Large intestine (tissue), 3 donors: ENCODE measurements at regions not wholly inside any gene's neighbourhood (a gene's known extent, or its start where the extent isn't known, plus 50 kb on each side); places are given as distances from the start of the nearest gene placed in this dataset.

ENCODE experiments used
- DNase-seq, 2 donors: peaks; one replicate each; pipeline versions ENCODE4 v3.0.0 to v3.0.0-alpha.2; 2013
- H3K27ac ChIP-seq: one replicate; pipeline ENCODE4 v1.5.1; 2013; ENCODE audit warnings: low read length
- H3K27me3 ChIP-seq: 2 replicates; pipeline ENCODE4 v1.6.1; 2013; ENCODE audit warnings: low read length; ENCODE audit not compliant: control insufficient read depth, insufficient read depth
- H3K36me3 ChIP-seq: 2 replicates; pipeline ENCODE4 v1.6.1; 2013; ENCODE audit warnings: low read length; ENCODE audit not compliant: control insufficient read depth, insufficient read depth
- H3K4me1 ChIP-seq: one replicate; pipeline ENCODE4 v1.6.1; 2013; ENCODE audit warnings: low read length; ENCODE audit not compliant: control insufficient read depth, insufficient read depth
- H3K4me3 ChIP-seq: one replicate; pipeline ENCODE4 v1.5.1; 2013; ENCODE audit warnings: low read length
- H3K9me3 ChIP-seq: one replicate; pipeline ENCODE4 v1.6.1; 2013; ENCODE audit warnings: mild to moderate bottlenecking, low read depth, low read length, moderate library complexity; ENCODE audit not compliant: control insufficient read depth
- WGBS: methylation state at CpG from one replicate; pipeline ENCODE4 v1.1.5; 2013; ENCODE audit warnings: low lambda C conversion rate; ENCODE audit not compliant: insufficient coverage; 5-methylcytosine and 5-hydroxymethylcytosine counted together

DNA sequence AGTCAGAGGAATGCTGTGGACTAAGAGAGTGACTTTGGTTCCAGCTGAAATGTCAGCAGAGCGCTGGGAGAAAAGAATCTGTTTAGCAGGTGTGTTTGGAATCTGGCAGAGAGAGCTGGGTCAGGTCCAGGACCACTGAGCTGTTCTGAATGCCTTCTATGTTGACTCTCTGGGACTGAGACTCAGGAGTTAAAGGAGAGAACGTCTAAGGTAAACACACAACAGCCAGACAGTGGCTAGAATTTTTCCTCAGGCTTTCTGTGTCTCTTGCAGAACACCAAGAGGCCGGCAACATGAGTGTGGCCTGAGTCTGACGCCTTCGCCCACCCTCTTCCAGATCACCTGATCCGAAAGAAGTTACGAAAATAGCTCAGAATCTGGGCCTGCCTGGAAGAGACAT, 107.2 kb upstream of the ZNF462 start:
- H3K36me3 ChIP-seq = no peaks in the 10 kb centered on the region
- no peak overlapping the region for H3K4me3 ChIP-seq
- no peak overlapping the region for H3K27ac ChIP-seq
- DNase-seq = no peak
- no peaks in the 10 kb centered on the region for H3K9me3 ChIP-seq
- H3K27me3 ChIP-seq = no peaks in the 10 kb centered on the region
- WGBS = no CpG with 5 or more reads among the region's 7 CpGs
- H3K4me1 ChIP-seq = no peaks in the 10 kb centered on the region

DNA sequence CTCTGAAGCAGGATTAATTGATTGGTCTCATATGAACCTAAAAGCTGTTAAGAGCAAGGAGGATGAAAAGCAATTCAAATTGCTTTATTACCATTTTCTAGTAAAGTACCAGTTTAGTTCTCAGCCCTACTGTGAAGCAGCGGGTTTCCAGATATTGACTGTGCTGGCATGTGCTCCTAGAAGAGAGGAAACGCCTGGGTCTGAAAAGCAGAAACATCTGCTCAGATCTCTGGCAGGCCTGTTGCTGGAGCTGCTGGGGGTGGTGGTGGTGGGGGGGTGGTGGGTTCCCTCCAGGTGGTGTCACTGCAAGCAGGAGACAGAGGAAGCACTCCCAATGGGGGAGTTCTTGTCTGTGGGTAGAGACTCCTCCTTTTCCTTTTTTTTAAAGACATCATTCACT, 105.5 kb upstream of the ZNF462 start:
- WGBS = no CpG with 5 or more reads among the region's 2 CpGs
- Histone ChIP-seq H3K27me3 (no peaks in the 10 kb centered on the region), H3K36me3 (no peaks in the 10 kb centered on the region), H3K4me1 (no peaks in the 10 kb centered on the region), H3K27ac (no peak overlapping the region), H3K9me3 (no peaks in the 10 kb centered on the region), H3K4me3 (no peak overlapping the region)
- DNase-seq = no peak

DNA sequence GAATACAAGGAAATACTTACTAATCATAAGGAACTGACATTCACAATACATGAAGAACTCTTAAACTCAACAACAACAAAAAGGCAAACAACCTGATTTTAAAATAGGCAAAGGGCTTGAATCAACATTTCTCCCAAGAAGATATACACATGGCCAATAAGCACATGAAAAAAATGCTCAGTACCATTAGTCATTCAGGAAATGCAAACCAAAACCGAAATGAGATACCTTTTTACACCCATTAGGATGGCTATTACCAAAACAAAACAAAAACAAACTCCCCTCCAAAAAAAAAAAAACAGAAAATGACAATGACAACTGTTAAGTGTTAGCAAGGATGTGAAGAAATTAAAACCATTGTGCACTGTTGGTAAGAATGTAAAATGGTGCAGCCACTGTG, 104.1 kb upstream of the ZNF462 start:
- Histone ChIP-seq H3K36me3 (no peaks in the 10 kb centered on the region), H3K27ac (no peak overlapping the region), H3K4me1 (no peaks in the 10 kb centered on the region), H3K27me3 (no peaks in the 10 kb centered on the region), H3K4me3 (no peak overlapping the region), H3K9me3 (no peaks in the 10 kb centered on the region)
- WGBS = no CpG with 5 or more reads among the region's 1 CpG
- no peak for DNase-seq

DNA sequence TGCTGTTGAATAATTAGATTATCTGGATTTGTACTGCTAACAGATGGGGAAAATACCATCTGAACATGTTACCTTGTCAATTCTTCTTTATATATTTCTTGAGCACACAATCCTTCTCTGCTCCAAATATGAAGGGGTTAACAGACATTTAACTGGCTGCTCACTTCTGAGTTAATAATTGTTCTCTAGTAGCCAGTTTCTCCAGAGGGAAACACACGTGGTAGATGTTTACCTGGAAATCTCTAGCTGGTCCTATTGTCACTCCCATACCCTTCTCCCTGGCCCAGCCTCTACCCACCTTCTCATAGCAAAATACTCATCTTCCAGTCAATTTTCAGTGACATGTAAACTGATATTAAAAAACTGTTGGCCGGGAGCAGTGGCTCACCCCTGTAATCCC, 101.5 kb upstream of the ZNF462 start:
- no peaks in the 10 kb centered on the region for H3K9me3 ChIP-seq
- H3K4me1 ChIP-seq = no peaks in the 10 kb centered on the region
- WGBS = 40% methylated on average over 1 of the region's 2 CpGs
- DNase-seq = peak in 1 of 2 donors; percentile 11
- no peak overlapping the region for H3K27ac ChIP-seq
- no peak overlapping the region for H3K4me3 ChIP-seq
- H3K36me3 ChIP-seq = no peaks in the 10 kb centered on the region
- H3K27me3 ChIP-seq = no peaks in the 10 kb centered on the region

DNA sequence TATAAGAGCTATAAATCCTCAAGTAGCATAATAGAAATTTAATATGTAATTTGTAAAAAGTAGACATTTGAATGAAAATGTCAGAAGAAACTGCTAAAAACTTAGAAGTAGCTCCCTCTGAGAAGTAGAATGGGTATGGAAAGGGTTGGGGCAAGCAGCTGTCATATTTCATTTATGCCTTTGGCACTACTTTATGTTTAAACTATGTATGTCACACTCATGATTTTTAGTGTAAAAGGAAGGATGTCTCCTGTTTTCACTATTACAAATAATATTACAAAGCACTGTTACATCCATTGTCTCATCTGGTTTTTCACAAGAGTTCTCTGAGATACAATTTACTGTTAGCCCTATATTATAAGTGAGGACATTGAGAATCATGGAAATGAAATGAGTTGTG, 96.3 kb upstream of the ZNF462 start:
- Histone ChIP-seq H3K4me1 (no peaks in the 10 kb centered on the region), H3K36me3 (no peaks in the 10 kb centered on the region), H3K4me3 (no peak overlapping the region), H3K27me3 (no peaks in the 10 kb centered on the region), H3K27ac (no peak overlapping the region), H3K9me3 (no peaks in the 10 kb centered on the region)
- no peak for DNase-seq

DNA sequence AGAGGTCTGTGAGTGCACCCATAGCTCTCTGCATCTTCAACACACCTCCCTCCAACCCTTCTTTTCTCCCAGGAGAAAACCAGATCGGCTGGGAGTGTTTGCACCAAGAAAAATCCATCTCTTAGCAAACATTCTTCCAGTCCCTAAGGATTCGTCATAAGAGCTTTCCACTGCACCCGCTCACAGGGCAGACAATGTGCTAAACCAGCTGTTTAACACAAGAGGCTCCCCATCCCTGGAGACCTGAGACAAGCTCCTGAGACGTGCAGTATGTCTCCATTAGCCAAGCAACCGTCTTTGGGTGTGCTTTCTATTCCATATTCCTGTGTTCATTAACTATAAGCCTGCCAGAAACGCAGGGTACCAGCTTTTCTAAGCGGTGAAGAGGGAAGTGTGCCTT, 93.6 kb upstream of the ZNF462 start:
- Histone ChIP-seq H3K4me3 (no peak overlapping the region), H3K9me3 (no peaks in the 10 kb centered on the region), H3K27me3 (no peaks in the 10 kb centered on the region), H3K4me1 (no peaks in the 10 kb centered on the region), H3K27ac (no peak overlapping the region), H3K36me3 (no peaks in the 10 kb centered on the region)
- WGBS = no CpG with 5 or more reads among the region's 7 CpGs
- no peak for DNase-seq

DNA sequence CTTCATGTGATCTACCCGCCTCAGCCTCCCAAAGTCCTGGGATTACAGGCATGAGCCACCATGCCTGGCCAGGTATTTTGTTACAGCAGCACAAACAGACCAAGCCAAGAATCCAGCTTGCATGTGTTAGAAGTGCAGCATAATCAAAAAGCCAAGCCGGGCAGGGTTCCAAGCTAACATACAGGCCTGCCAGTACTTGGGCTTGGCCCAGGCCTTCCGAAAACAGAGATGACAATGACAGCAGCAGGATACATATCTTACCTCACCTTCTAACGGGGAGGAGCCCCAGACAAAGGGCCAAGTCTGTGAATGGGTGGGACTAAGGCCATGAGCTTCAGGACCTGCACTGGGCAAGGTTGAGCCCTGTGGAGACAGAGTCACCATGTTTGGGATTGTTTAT, 91.4 kb upstream of the ZNF462 start:
- no peaks in the 10 kb centered on the region for H3K36me3 ChIP-seq

DNA sequence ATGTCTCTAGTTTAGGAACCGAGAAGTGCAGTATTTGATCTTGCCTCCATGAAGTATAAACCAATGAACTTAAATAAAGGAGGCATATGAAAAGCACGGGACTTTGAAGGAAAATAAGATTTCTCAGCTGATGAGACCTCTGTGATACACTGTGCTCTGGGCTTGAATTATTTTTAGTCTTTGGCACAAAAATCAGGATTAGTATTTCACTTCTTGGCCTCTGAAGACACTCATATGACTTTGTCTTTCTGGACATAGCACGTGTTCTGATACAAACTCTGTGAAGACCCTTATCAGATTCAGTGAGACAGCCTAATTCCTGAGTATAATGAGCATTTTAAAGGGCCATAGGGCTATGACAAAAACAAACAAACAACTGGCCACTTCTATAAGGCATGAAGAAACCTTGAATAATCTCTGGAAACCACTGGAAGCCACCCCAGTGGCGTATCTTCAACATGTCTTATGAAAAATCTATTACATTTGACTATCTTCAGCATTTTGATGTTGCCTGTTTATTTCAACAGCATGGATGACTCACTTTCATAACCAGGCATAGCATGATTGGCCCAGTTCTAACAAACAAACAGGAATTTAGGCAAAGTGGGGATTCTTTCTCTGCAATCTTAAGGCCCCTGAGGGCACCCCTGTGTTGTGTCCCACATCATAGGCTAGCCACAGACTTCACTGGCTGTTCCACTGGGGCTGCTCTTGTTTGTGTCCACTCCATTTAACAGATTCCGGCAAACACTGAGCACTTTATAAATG, 90.3 kb upstream of the ZNF462 start:
- no peak overlapping the region for H3K4me3 ChIP-seq
- no peak for DNase-seq
- H3K9me3 ChIP-seq = no peaks in the 10 kb centered on the region
- no peaks in the 10 kb centered on the region for H3K36me3 ChIP-seq
- H3K4me1 ChIP-seq = no peaks in the 10 kb centered on the region
- H3K27me3 ChIP-seq = no peaks in the 10 kb centered on the region
- WGBS = 100% methylated on average over 1 of the region's 5 CpGs
- no peak overlapping the region for H3K27ac ChIP-seq

More for the DNA sequence above, 91.4 kb upstream of the ZNF462 start:
- Histone ChIP-seq H3K9me3 (no peaks in the 10 kb centered on the region), H3K27ac (no peak overlapping the region), H3K27me3 (no peaks in the 10 kb centered on the region), H3K4me3 (no peak overlapping the region), H3K4me1 (no peaks in the 10 kb centered on the region)
- no CpG with 5 or more reads among the region's 4 CpGs for WGBS
- no peak for DNase-seq

DNA sequence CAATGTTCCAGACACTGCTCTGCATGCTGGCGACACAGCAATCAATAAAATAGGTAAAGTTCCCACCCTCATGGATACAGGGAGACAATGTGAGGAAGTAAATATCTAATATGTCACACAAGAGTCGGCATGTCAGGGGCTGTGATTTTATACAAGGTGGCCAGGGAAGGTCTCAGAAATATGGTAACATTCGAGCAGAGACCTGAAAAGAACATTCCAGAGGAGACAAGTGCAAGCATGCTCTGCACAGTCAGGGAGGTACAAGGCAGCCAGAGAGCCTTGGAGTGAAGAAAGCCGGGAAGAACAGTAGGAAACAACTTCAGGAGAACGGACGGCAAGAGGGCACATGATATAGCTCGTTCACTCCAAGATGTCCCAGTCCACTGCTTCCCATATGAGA, 89.2 kb upstream of the ZNF462 start:
- no peak overlapping the region for H3K27ac ChIP-seq
- no peaks in the 10 kb centered on the region for H3K27me3 ChIP-seq
- no peak overlapping the region for H3K4me3 ChIP-seq
- no peak for DNase-seq
- WGBS = 100% methylated on average over 1 of the region's 7 CpGs
- H3K4me1 ChIP-seq = no peaks in the 10 kb centered on the region
- no peaks in the 10 kb centered on the region for H3K9me3 ChIP-seq
- no peaks in the 10 kb centered on the region for H3K36me3 ChIP-seq

DNA sequence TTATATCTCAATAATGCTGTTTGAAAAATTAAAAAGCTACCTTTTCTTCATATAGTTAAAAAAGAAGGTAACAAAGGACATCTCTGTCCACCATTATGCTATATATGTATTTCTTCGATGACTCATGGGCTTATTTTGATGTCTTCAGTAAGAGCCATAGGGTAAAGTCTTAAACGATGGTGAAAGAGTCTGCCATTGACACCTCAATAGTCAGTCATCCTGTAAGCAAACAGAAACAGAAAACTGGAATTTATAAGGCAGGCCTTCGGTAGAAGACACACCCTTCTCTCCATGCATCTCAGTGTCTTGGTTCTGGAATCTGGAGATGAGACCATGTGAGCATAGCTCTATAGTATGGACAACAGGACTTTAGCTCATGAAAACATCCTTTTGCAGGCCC, 87.0 kb upstream of the ZNF462 start:
- WGBS = no CpG with 5 or more reads among the region's 3 CpGs
- no peaks in the 10 kb centered on the region for H3K36me3 ChIP-seq
- no peaks in the 10 kb centered on the region for H3K4me1 ChIP-seq
- no peak for DNase-seq
- no peak overlapping the region for H3K27ac ChIP-seq
- H3K9me3 ChIP-seq = no peaks in the 10 kb centered on the region
- no peaks in the 10 kb centered on the region for H3K27me3 ChIP-seq
- no peak overlapping the region for H3K4me3 ChIP-seq

DNA sequence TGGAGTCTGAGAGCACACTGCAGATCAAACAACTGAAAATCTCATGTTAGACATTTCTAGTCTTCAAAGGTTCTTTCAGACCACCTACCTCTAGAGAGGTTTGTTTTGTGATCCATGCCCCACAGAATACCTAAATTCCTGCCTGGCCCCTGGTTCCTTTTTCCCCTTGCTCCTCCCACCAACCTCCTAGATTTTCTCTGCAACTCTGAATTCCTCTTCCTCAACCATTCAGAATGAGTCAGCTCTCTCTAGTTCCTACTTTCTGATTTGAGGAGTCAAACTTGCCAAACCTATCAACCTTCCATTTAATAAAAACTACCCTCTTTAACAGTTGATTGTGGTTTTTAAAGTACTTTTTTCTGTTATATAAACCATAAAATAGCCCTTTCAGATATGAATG, 83.2 kb upstream of the ZNF462 start:
- Histone ChIP-seq H3K27me3 (no peaks in the 10 kb centered on the region), H3K4me1 (no peaks in the 10 kb centered on the region), H3K27ac (no peak overlapping the region), H3K4me3 (no peak overlapping the region), H3K9me3 (no peaks in the 10 kb centered on the region), H3K36me3 (no peaks in the 10 kb centered on the region)
- no peak for DNase-seq
